ENCODE measurements at regions not wholly inside any gene's neighbourhood (a gene's known extent, or its start where the extent isn't known, plus 50 kb on each side); places are given as distances from the start of the nearest gene placed in this dataset.

DNA sequence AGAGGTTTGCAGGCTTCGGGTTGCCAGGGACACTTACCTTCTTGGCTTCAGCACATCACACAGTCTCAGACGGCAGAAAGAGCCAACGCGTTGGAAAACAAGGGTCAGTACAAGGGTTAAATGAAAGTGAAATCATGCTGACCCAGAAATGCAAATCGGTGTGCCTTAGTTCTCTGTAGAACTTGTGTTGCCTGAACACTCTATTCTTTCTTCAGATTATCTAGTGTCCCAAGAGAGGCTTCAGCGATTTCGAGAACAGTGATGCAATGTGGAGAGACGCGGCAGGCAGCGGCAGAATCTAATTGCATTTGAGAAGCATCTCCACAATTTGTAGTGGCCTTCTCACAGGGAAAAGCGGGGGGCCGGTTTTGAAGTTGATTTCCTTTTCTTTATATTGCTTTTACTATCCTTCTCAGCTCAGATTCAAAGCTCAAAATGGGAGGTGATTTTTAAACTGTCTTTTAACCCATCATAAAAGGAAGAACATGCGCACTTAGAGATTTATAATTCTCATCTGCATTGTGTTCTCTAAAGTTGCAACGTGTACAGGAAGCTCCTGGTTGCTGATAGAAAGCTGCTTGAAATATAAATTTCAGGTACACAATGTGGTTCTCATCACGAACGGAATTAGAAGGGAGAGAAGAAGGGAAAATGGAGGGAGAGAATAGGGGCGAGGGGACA is 67.8 kb upstream of the EGLN3 start:
- Histone ChIP-seq H3K4me3 (replicated peaks in 1 of 3; ENCODE audit: insufficient read depth in 1 of 3, low read depth in 1 of 3, low read length in 3 of 3) (no peak overlapping the region), H3K4me2 (ENCODE audit: insufficient read depth, low read length) (no peak overlapping the region), H3K9me1 (replicated peaks; ENCODE audit: control insufficient read depth, extremely low read depth, insufficient read depth, low read length) (no peaks in the 10 kb centered on the region), H3K4me1 (ENCODE audit: control insufficient read depth, extremely low read depth, insufficient read depth, low read length) (no peaks in the 10 kb centered on the region), H3K79me2 (ENCODE audit: control insufficient read depth, insufficient read depth, low read length) (no peaks in the 10 kb centered on the region), H3K9ac (replicated peaks; ENCODE audit: extremely low read depth, insufficient read depth, low read length) (no peak overlapping the region), H3K36me3 (ENCODE audit: control insufficient read depth in 2 of 2, extremely low read depth in 1 of 2, insufficient read depth in 2 of 2, low read length in 2 of 2) (no peaks in the 10 kb centered on the region), H3K27ac (ENCODE audit: insufficient read depth, low read depth, low read length) (no peak overlapping the region), H3K9me3 (replicated peaks; ENCODE audit: control insufficient read depth, insufficient read depth, low read length) (no peaks in the 10 kb centered on the region), H4K20me1 (replicated peaks; ENCODE audit: control insufficient read depth, extremely low read depth, insufficient read depth, low read length) (no peaks in the 10 kb centered on the region), H2AFZ (ENCODE audit: low read depth, low read length) (no peak overlapping the region), H3K27me3 (ENCODE audit: control insufficient read depth in 2 of 2, insufficient read depth in 2 of 2, low read length in 2 of 2) (peaks cover 2% of the 10 kb centered on the region in 2 experiments)
- ChIA-PET POLR2A (no interaction called here), CTCF (no interaction called here)
- dilution Hi-C loops (cut with MboI; ENCODE audit: extremely low pct_ligation_motif_present, low sequenced_read_pairs) (no loop called here), intact Hi-C loops (cut with micrococcal nuclease) (no loop called here)
- no peak for DNase-seq (ENCODE audit: low read depth, low spot score)
- TF ChIP-seq POLR2A (IDR thresholded peaks at IDR 0.05; ENCODE audit: low read depth, low read length) (no peak), POLR2AphosphoS5 (IDR thresholded peaks at IDR 0.05; ENCODE audit: insufficient read depth, low read depth, low read length) (no peak), EZH2 (IDR thresholded peaks at IDR 0.05; ENCODE audit: borderline replicate concordance, low read depth, low read length, severe bottlenecking) (no peak), JUN (IDR thresholded peaks at IDR 0.05; ENCODE audit: borderline replicate concordance, insufficient read depth, insufficient read length, low read depth) (no peak), FOS (IDR thresholded peaks at IDR 0.05; ENCODE audit: borderline replicate concordance, insufficient read depth, low read length) (no peak), GATA2 (IDR thresholded peaks at IDR 0.05; ENCODE audit: insufficient read depth, insufficient read length, low read depth, low read length) (no peak), MYC (IDR thresholded peaks at IDR 0.05; ENCODE audit: low read depth, low read length) (no peak)
- TF ChIP-seq, protein P1, sequence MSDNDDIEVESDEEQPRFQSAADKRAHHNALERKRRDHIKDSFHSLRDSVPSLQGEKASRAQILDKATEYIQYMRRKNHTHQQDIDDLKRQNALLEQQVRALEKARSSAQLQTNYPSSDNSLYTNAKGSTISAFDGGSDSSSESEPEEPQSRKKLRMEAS (IDR thresholded peaks at IDR 0.05; ENCODE audit: insufficient read depth, insufficient read length) = no peak
- TF ChIP-seq, protein P2, sequence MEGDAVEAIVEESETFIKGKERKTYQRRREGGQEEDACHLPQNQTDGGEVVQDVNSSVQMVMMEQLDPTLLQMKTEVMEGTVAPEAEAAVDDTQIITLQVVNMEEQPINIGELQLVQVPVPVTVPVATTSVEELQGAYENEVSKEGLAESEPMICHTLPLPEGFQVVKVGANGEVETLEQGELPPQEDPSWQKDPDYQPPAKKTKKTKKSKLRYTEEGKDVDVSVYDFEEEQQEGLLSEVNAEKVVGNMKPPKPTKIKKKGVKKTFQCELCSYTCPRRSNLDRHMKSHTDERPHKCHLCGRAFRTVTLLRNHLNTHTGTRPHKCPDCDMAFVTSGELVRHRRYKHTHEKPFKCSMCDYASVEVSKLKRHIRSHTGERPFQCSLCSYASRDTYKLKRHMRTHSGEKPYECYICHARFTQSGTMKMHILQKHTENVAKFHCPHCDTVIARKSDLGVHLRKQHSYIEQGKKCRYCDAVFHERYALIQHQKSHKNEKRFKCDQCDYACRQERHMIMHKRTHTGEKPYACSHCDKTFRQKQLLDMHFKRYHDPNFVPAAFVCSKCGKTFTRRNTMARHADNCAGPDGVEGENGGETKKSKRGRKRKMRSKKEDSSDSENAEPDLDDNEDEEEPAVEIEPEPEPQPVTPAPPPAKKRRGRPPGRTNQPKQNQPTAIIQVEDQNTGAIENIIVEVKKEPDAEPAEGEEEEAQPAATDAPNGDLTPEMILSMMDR (IDR thresholded peaks at IDR 0.05; ENCODE audit: extremely low read depth in 1 of 2, insufficient read depth in 1 of 2, low read depth in 1 of 2, low read length in 2 of 2) = no peak
- BruUV-seq (replicated peaks) = no TSS peak
- no peak for FAIRE-seq

All from endothelial cell of umbilical vein (primary cell).